Stimulated activated CD8-positive, alpha-beta memory T cell treated with anti-CD3 and anti-CD28 coated beads, Interleukin-2, amount 100 ng/mL, for 1 hour (primary cell): ENCODE measurements at regions not wholly inside any gene's neighbourhood (a gene's known extent, or its start where the extent isn't known, plus 50 kb on each side); places are given as distances from the start of the nearest gene placed in this dataset.

Experiments
- DNase-seq, 2 donors: peaks; one replicate each; pipeline ENCODE4 v3.0.0-alpha.2; 2020; ENCODE audit warnings: low read depth in 2 of 2

DNA sequence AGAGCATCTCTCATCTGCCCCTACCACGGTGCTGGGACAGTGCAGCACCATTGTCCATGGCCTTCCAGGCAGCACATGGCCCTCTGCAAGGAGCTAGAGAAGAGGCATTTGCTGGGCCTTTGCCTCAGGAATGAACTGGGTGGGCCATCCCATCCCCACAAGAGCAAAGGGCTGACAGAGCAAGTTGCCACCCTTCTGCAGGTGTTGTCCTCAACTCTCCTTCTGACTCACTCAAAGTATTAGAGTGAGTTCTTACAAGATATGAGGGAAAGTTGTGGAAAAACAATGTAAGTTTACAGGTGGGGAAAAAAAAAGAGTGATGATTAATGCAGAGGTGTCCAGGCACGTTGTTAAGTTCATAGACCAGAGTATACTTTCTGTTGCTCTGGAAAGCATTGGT is 261.2 kb downstream of the SKIDA1 start:
- DNase-seq: no peak

DNA sequence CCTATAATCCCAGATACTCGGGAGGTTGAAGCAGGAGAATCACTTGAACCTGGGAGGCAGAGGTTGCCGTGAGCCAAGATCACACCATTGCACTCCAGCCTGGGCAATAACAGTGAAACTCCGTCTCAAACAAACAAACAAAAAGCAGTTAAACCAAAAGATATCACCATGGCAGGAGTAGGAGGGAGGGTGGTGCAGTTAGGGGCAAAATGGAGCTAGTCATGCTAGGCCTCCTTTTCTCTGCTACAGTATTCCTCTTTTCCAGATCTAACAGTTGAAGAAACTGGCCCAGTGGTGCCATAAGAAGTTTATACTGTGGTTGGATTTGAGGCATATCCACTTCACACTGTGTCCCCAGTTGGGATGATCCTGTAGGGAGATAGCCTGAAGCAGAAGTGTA is 261.6 kb downstream of the SKIDA1 start:
- no peak for DNase-seq

DNA sequence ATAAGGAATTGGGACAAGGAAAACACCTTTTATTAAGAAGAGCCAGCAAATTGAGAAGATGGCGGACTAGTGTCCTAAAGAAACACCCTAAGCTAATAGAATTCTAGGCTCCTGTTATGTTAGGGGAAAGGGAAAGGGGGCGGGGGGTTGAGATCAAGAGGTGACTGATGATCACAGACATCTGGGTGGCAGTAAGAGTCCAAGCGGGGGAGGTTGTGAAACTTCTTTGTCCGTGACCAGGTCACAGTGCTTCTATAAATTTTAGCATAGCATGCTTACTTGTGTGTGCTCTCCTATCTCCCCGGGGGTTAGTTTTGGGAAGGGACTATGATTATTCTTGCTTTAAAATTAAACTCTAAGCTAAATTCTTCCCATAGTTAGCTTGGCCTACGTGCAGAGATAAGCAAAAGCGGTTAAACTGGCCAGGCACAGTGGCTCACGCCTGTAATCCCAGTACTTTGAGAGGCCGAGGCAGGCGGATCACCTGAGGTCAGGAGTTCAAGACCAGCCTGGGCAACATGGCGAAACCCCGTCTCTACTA is 262.1 kb downstream of the SKIDA1 start:
- no peak for DNase-seq

DNA sequence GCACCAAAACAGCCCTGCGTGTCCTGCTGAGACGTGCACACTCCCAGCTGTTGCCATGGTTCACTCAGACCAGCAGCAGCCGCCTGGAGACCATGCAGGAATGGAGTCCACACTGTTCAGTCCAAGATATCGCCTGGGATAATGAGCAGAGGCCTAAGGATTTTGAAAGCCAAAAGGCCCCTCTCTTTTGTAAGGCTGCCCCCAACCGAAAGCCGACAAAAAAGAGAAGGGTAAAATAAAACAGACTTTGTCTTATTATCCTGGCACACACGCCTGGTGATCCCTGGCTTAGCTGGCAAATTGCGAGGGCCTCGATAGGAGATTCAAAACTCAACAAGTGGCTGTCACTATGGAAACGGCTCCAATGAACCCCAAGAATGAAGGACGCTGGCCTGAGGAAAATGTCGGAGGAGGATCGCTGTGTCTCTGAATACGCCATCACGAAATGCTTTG is 263.6 kb downstream of the SKIDA1 start:
- no peak for DNase-seq

DNA sequence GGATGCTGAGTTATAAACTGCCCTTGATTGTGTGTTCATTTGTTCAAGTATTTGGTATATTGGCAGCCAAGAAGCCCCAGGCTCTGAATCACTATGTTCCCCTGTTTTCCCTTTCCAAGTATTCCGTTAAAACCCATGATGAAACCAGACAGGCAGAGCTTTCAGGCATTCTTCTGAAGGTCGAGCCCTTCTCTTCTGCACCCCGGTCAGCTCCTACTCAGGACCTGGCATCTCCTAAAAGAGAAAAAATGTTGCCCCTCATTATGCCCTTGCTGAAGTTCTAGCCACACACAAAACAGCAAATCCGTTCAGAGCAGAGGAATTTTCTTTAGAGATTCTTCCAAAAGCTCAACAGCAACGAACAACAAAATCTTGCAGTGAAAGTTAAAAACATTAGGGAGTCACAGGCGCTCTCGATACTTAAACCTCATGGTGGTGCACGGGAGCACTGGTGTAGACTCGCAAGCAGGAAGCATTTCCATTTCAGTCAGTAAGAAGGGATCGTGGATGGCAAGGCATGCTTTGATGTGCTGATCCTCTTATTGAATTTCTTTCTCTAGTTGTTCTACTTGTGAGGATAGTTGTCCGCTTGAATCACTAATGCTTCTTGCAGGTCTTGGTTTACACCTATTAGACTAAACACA is 264.9 kb downstream of the SKIDA1 start:
- no peak for DNase-seq

DNA sequence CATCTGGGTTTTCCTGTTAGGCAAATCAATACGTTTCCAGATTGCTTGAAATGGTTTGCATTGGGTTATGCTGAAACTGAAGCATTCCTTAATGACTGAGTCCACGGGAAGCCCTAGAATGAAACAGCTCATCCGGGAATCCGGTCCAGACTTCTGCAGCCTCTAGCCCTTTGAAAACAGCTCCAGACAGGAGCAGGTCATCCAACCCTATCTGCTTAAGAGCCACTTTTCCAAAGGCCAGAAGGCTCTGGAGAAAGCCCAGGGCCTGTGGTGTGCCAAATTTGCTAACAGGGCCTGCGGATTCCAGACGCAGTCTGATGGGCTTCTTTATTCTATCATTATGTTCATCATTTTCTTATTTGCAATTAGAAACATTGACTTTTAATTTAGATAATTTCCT is 265.4 kb downstream of the SKIDA1 start:
- no peak for DNase-seq

DNA sequence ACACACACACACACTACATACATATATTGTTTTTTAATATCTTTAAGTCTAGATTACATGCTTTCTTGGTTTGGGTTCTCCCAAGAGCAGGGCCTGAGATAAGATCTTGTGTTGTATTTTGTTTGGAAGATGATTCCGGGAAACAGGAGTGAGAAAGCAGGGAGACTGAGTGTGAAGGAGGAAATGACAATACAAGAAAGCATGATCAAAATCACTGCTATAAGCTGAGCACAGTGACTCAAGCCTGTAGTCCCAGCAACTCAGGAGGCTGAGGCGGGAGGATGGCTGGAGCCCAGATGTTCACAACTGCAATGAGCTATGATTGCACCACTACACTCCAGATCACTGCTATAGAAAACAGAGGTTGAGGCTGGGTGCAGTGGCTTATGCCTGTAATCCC is 267.6 kb downstream of the SKIDA1 start:
- no peak for DNase-seq

- DNase-seq: no peak
These were observed 268.3 kb downstream of the SKIDA1 start for GRCh38 chr10:21257191-21257590.

DNA sequence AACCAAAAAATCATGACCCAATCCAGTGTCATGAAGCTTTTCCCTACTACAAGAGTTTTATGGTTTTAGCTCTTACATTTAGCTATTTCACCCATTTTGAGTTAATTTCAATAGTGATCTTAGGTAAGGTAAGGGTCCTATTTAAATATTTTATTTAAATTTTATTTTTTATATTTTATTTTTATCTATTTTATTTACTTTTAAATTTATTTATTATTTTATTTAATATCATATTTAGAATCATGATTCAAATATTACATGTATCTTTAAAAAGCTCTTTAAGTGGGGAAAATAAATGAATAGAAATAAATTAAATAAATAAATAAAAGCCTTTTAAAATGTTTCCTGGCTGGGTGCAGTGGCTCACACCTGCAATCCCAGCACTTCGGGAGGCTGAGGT is 276.0 kb downstream of the SKIDA1 start:
- no peak for DNase-seq

GRCh38 chr10:21247592-21247991 is 277.9 kb downstream of the SKIDA1 start:
- no peak for DNase-seq

DNA sequence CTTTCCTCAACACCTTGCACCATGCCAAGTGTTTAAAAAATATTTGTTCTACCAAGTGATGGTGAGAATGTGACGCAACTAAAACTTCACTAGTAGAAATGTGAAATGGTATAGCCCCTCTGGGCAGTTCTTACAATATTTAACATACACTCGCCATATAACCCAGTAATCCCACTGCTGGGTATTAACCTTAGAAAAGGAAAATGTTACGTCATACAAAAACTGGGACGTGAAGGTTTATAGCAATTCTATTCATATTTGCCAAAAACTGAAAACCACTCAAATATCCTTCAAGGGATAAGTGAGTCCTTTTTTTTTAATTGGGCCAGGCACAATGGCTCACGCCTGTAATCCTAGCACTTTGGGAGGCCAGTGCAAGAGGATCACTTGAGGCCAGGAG is 279.3 kb downstream of the SKIDA1 start:
- DNase-seq: no peak

GRCh38 chr10:21243748-21244257 is 281.7 kb downstream of the SKIDA1 start:
- DNase-seq: no peak

DNA sequence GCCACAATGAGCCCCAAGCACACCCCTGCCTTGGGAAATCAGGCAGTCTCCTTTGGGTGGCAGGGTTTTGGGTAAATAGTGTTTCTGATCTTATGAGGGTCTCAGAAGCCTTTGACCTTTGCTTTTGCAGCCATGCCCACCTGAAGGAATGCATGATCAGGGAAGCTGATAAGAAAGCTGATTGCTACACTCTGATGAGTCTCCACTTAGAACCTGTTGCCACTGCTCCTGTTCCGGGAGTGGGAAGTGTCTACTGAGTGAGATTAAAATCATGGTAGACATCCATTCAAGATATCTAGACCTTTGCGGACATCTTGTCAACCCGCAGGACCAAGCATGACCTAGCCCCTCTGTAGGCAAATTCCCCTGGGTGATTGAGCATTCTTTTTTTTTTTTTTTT is 282.6 kb downstream of the SKIDA1 start:
- DNase-seq: no peak

DNA sequence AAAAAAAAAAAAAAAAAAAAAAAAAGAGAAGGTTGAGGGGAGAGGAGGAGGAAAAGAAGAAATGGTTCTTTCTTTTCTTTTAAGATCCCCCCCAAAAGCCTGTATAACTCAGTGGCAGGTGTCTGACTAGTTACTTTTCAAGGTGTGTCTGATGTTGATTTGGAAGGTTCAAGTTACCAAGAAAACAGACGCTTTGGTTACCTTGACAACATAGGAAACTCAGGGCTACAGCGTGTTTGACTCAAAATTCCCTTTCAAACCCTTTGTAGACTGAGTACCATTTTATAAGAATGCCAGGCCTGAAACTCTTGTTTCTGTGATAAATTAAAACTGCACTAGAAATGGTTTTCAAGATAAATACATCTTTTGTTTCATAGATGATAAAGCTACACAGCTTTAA is 286.8 kb downstream of the SKIDA1 start:
- no peak for DNase-seq

- DNase-seq: no peak
These were observed 287.4 kb downstream of the SKIDA1 start for GRCh38 chr10:21238044-21238443.

GRCh38 chr10:21234761-21235160 is 290.7 kb downstream of the SKIDA1 start:
- no peak for DNase-seq

DNA sequence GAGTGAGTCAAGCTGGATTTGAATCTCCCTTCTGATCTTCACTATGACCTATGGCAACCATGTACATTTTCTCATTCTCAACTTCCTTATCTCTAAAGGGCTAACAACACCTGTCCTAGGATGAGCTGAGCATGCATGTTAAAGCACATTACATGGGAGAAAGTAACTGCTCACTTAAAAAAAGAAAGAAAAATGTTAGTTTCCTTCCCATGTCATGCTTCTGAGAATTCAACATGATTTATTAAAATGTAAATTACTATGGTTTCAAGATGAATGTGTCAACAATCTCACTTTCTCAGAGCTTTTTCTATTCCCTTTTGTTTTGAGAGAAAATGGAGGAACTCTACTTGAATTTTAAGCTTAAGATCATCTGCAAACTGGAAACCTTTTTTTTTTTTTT is 295.3 kb downstream of the SKIDA1 start:
- no peak for DNase-seq

DNA sequence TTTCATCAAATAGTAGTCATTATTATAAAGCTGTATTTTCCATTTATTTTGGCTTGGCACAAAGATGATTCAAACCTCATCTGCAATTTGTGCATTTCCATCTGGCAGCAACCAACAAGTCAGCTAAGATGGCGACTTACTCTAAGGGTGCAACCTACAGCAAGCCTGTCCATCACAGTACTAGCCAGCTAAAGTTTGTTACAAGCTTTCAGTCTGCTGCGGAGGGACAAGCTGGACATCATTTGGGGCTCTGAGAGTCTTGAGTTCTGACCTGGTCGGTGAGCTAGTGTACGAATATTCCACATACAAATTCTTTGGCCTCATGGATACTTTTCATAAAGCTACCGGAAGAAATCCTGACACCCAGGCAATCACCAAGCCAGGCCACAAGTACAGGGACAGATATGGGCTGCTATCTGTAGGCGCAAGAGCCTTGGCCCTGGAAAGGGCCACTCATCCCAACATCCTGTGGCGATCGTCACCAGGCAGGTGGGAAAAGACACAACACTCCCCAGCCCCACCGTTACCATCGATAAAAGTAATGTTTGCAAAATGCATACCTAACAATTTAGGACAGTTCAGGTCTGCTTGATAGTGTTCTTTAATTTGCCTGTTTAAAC is 307.6 kb downstream of the SKIDA1 start:
- no peak for DNase-seq

- no peak for DNase-seq
These were observed 308.4 kb downstream of the SKIDA1 start for GRCh38 chr10:21217107-21217506.

GRCh38 chr10:21214329-21214728 is 311.2 kb downstream of the SKIDA1 start:
- DNase-seq: no peak

GRCh38 chr10:21213381-21213780 is 312.1 kb downstream of the SKIDA1 start:
- no peak for DNase-seq

GRCh38 chr10:21212912-21213311 is 312.6 kb downstream of the SKIDA1 start:
- no peak for DNase-seq

- DNase-seq: no peak
These were observed 313.1 kb downstream of the SKIDA1 start for GRCh38 chr10:21212348-21212747.
